K562 (cell line): ENCODE measurements at regions not wholly inside any gene's neighbourhood (a gene's known extent, or its start where the extent isn't known, plus 50 kb on each side); places are given as distances from the start of the nearest gene placed in this dataset.

Source experiments
- ATAC-seq: fragments of 200-7000 bp; cut with Tn5 transposase; 3 replicates; pipeline ENCODE4 v1.9.1; 2020; ENCODE audit warnings: moderate library complexity
- BruUV-seq: library from RNA; stranded (reverse); fragments of 400-500 nt; replicated peaks from 2 replicates; lab custom pipeline; 2021; lab: Mats Ljungman, UMichigan
- CTCF ChIA-PET: fragments of 300-600 bp; formaldehyde crosslinking; extraction: SDS; loops from one replicate; lab custom pipeline; 2021; ENCODE audit warnings: low intra/inter-chr PET ratio; lab: Yijun Ruan, JAX
- POLR2A ChIA-PET: fragments of 300-600, 350-650 bp; sonication (Branson Sonifier 250); formaldehyde crosslinking; extraction: SDS; loops from one replicate; lab custom pipeline; 2021; ENCODE audit warnings: antibody characterized with exemption, inconsistent platforms; lab: Yijun Ruan, JAX
- DNase-seq, 4 experiments: peaks; one replicate each; pipeline versions ENCODE4 v3.0.0 to v3.0.0-alpha.2; 2011 to 2018; ENCODE audit warnings: low spot score in 3 of 4, mixed read lengths in 3 of 4; ENCODE audit errors: extremely low read depth in 1 of 4
- FAIRE-seq: peaks from 2 replicates; lab custom pipeline; 2011; peaks lifted over from hg19 to GRCh38; lab: Jason Lieb, UNC
- H2AFZ ChIP-seq: 2 replicates; pipeline ENCODE4 v1.6.0; 2011; ENCODE audit warnings: low read depth, low read length, control low read depth, inconsistent platforms
- H3K27ac ChIP-seq: fragments of 200-600 bp; 3 replicates; pipeline ENCODE4 v1.8.0; 2011; ENCODE audit warnings: low read depth, mild to moderate bottlenecking, control low read depth, inconsistent platforms, low read length, moderate library complexity, mixed read lengths; ENCODE audit errors: extremely low read depth
- H3K27me3 ChIP-seq, 2 experiments: fragments of 300-600 bp in 1 of 2; 2 replicates in 1 of 2; 3 replicates in 1 of 2; pipeline versions ENCODE4 v1.6.0 to v1.8.0; 2011; ENCODE audit warnings: inconsistent platforms in 2 of 2, low read length in 2 of 2, mild to moderate bottlenecking in 1 of 2, mixed read lengths in 1 of 2, moderate library complexity in 1 of 2; ENCODE audit not compliant: control insufficient read depth in 2 of 2, insufficient read depth in 2 of 2
- H3K36me3 ChIP-seq: fragments of 300-600 bp; 3 replicates; pipeline ENCODE4 v1.8.0; 2011; ENCODE audit warnings: mild to moderate bottlenecking, low read length, inconsistent platforms; ENCODE audit not compliant: control insufficient read depth, insufficient read depth
- H3K4me1 ChIP-seq, 2 experiments: fragments of 200-600 bp in 1 of 2; replicated peaks in 1 of 2; 2 replicates in 1 of 2; 3 replicates in 1 of 2; pipeline versions ENCODE4 v1.5.1 to v1.8.0; 2011; ENCODE audit warnings: inconsistent platforms in 2 of 2, low read length in 2 of 2, mild to moderate bottlenecking in 1 of 2, mixed read lengths in 1 of 2, moderate library complexity in 1 of 2; ENCODE audit not compliant: control insufficient read depth in 2 of 2, insufficient read depth in 2 of 2
- H3K4me2 ChIP-seq: 2 replicates; pipeline ENCODE4 v1.6.1; 2011; ENCODE audit warnings: low read length, control low read depth, inconsistent platforms, mixed read lengths; ENCODE audit not compliant: insufficient read depth
- H3K4me3 ChIP-seq: fragments of 200-600 bp; sonication (generic), shearing (Covaris generic); 2 replicates; pipeline ENCODE4 v1.5.1; 2016; ENCODE audit warnings: control low read depth, inconsistent platforms
- H3K79me2 ChIP-seq: fragments of 200-600 bp; 3 replicates; pipeline ENCODE4 v1.8.0; 2011; ENCODE audit warnings: low read length, inconsistent platforms; ENCODE audit not compliant: control insufficient read depth, insufficient read depth
- H3K9ac ChIP-seq, 2 experiments: 2 replicates each; pipeline versions ENCODE4 v1.6.0 to v1.6.1; 2011; ENCODE audit warnings: low read depth in 2 of 2, low read length in 2 of 2, control low read depth in 1 of 2, inconsistent platforms in 1 of 2, mild to moderate bottlenecking in 1 of 2, mixed read lengths in 1 of 2; ENCODE audit not compliant: insufficient read depth in 1 of 2
- H3K9me1 ChIP-seq: one replicate; pipeline ENCODE4 v1.6.0; 2011; ENCODE audit warnings: inconsistent platforms, mild to moderate bottlenecking, low read length, moderate library complexity; ENCODE audit not compliant: control insufficient read depth, insufficient read depth
- H3K9me3 ChIP-seq: replicated peaks from 2 replicates; pipeline ENCODE4 v1.5.1; 2011; ENCODE audit warnings: low read depth, low read length, inconsistent platforms; ENCODE audit not compliant: control insufficient read depth, insufficient read depth
- H4K20me1 ChIP-seq: replicated peaks from 2 replicates; pipeline ENCODE4 v1.6.1; 2011; ENCODE audit warnings: low read length, inconsistent platforms, mixed read lengths; ENCODE audit not compliant: control insufficient read depth, insufficient read depth
- GTF2E2 ChIP-seq: fragments of 200-800 bp; sonication (Bioruptor generic); IDR thresholded peaks from 2 replicates; pipeline ENCODE4 v1.6.1; 2016; ENCODE audit warnings: missing genetic modification characterization, missing compliant biosample characterization
- HIVEP1 ChIP-seq: fragments of 250-450 bp; sonication (Bioruptor Pico); IDR thresholded peaks from 2 replicates; pipeline ENCODE4 v1.4.0; 2020; ENCODE audit warnings: mild to moderate bottlenecking
- IRF9 ChIP-seq: fragments of 450-650 bp; IDR thresholded peaks from 2 replicates; pipeline ENCODE4 v1.6.1; 2016; ENCODE audit warnings: missing biosample characterization, missing genetic modification characterization
- NFRKB ChIP-seq: fragments of 450-650 bp; IDR thresholded peaks from 2 replicates; pipeline ENCODE4 v1.6.1; 2016; ENCODE audit warnings: low read depth
- NKRF ChIP-seq: fragments of 450-650 bp; IDR thresholded peaks from 2 replicates; pipeline ENCODE4 v1.6.1; 2016; ENCODE audit warnings: borderline replicate concordance
- NRF1 ChIP-seq, 2 experiments: fragments of 450-650 bp; IDR thresholded peaks in 1 of 2; conservative IDR thresholded peaks in 1 of 2; 2 replicates each; pipeline ENCODE4 v1.6.1; 2014; ENCODE audit warnings: mild to moderate bottlenecking in 2 of 2
- SNIP1 ChIP-seq: fragments of 450-650 bp; IDR thresholded peaks from 2 replicates; pipeline ENCODE4 v1.7.1; 2017; ENCODE audit warnings: low read depth, mild to moderate bottlenecking
- SRF ChIP-seq, 2 experiments: fragments of 250-450, 450-650 bp in 1 of 2; sonication (Bioruptor Pico) in 1 of 2; sonication (generic) in 1 of 2; formaldehyde crosslinking; IDR thresholded peaks; 2 replicates each; pipeline versions ENCODE4 v1.5.0 to v1.5.1; 2020 to 2022; ENCODE audit warnings: mild to moderate bottlenecking in 1 of 2, missing genetic modification reagents in 1 of 2
- TEAD4 ChIP-seq, 2 experiments: sonication (generic) in 1 of 2; formaldehyde crosslinking in 1 of 2; IDR thresholded peaks; 2 replicates each; pipeline versions ENCODE4 v1.6.1 to v1.8.0; 2012 to 2022; ENCODE audit warnings: borderline replicate concordance in 1 of 2, inconsistent platforms in 1 of 2, low read length in 1 of 2, mild to moderate bottlenecking in 1 of 2, missing genetic modification reagents in 1 of 2
- THRA ChIP-seq: fragments of 450-650 bp; IDR thresholded peaks from 2 replicates; pipeline ENCODE4 v1.6.1; 2017; ENCODE audit warnings: mild to moderate bottlenecking, moderate library complexity
- TOE1 ChIP-seq, 2 experiments: fragments of 450-650 bp in 1 of 2; sonication (generic) in 1 of 2; formaldehyde crosslinking in 1 of 2; IDR thresholded peaks; 2 replicates each; pipeline versions ENCODE4 v1.7.1 to v1.8.0; 2016 to 2022; ENCODE audit warnings: borderline replicate concordance in 2 of 2, mild to moderate bottlenecking in 2 of 2, antibody characterized with exemption in 1 of 2, inconsistent platforms in 1 of 2, low read depth in 1 of 2, missing genetic modification reagents in 1 of 2, moderate library complexity in 1 of 2
- U2AF2 ChIP-seq: fragments of 200-400 bp; formaldehyde crosslinking; optimal IDR thresholded peaks from 2 replicates; pipeline ENCODE3; 2017; ENCODE audit warnings: low read depth, mild to moderate bottlenecking, low read length
- ZNF398 ChIP-seq: fragments of 250-450 bp; sonication (Bioruptor Pico); IDR thresholded peaks from 2 replicates; pipeline ENCODE4 v1.8.0; 2021; ENCODE audit warnings: moderate library complexity, mild to moderate bottlenecking, inconsistent platforms
- ZNF507 ChIP-seq: conservative IDR thresholded peaks from 2 replicates; pipeline ENCODE4 v1.6.1; 2017; ENCODE audit warnings: missing genetic modification characterization, missing compliant biosample characterization
- ZNF780A ChIP-seq: fragments of 250-450 bp; sonication (Bioruptor Pico); IDR thresholded peaks from 2 replicates; pipeline ENCODE4 v1.5.0; 2021; ENCODE audit warnings: mild to moderate bottlenecking
- WGBS: fragments of 100-300 bp; shearing (Covaris generic); methylation state at CpG from one replicate; pipeline ENCODE4 v1.1.6; 2016; ENCODE audit warnings: low coverage, mixed read lengths; ENCODE audit not compliant: insufficient coverage; ENCODE audit errors: missing lambda C conversion rate; 5-methylcytosine and 5-hydroxymethylcytosine counted together
- in situ Hi-C: fragments of 300-500 bp; cut with MboI; formaldehyde crosslinking; loops from 4 replicates; pipeline ENCODE4 v1.15.0; 2018; ENCODE audit warnings: inconsistent platforms, mixed read lengths
- intact Hi-C: fragments of 100-400 bp; cut with micrococcal nuclease; formaldehyde crosslinking; loops from 2 replicates; pipeline ENCODE4 v1.14.2; 2022

- TF ChIP-seq IRF9 (tag) (no peak), NKRF (no peak), HIVEP1 (CRISPR knock-in tag) (no peak), TEAD4 (IDR thresholded peaks at IDR 0.05; ENCODE audit: low read length) (no peak), TEAD4 (CRISPR knock-in tag; IDR thresholded peaks at IDR 0.05; ENCODE audit: borderline replicate concordance) (no peak), SNIP1 (no peak)
Observed at GRCh38 chr6:105951322-105951721, 134.8 kb upstream of the PRDM1 start (continued).

- Histone ChIP-seq H3K9me3 (no peaks in the 10 kb centered on the region), H3K4me3 (no peak overlapping the region), H3K27ac (no peak overlapping the region), H3K9me1 (no peaks in the 10 kb centered on the region), H4K20me1 (no peaks in the 10 kb centered on the region), H3K79me2 (no peaks in the 10 kb centered on the region), H3K36me3 (no peaks in the 10 kb centered on the region), H3K9ac (no peak overlapping the region), H3K4me1 (no peaks in the 10 kb centered on the region; a peak in 1 of 5 replicates), H3K4me2 (no peak overlapping the region), H2AFZ (no peak overlapping the region), H3K27me3 (0 out of 5 replicates have a peak, but pooled peaks cover 0 to 5% of the 10 kb centered on the region in 2 experiments)
- intact Hi-C loops (no loop called here), in situ Hi-C loops (no loop called here)
- no peak for ATAC-seq
- 0% methylated on average over 2 of the region's 2 CpGs for WGBS
- FAIRE-seq, result no peak
- POLR2A ChIA-PET, result interaction anchor here (0.6 to 1.0 kb wide), 3 partner anchors 9 to 363 kb away, joined by 3 to 4 read pairs (median 4); no protein-coding TSS in a partner anchor
- CTCF ChIA-PET, result no interaction called here
- no TSS peak for BruUV-seq
- no peak for DNase-seq
- TF ChIP-seq SRF (CRISPR knock-in tag; IDR thresholded peaks at IDR 0.05) (no peak), ZNF507 (no peak), U2AF2 (no peak), ZNF780A (CRISPR knock-in tag) (no peak), ZNF398 (CRISPR knock-in tag) (no peak), NFRKB (no peak), THRA (no peak), NRF1 (conservative IDR thresholded peaks at IDR 0.05 in 1 of 2, IDR thresholded peaks at IDR 0.05 in 1 of 2) (no peak), TOE1 (IDR thresholded peaks at IDR 0.05; ENCODE audit: borderline replicate concordance) (no peak), TOE1 (CRISPR knock-in tag; IDR thresholded peaks at IDR 0.05; ENCODE audit: borderline replicate concordance, low read depth) (no peak), GTF2E2 (tag) (no peak)
Observed at GRCh38 chr6:105949869-105950268, 136.3 kb upstream of the PRDM1 start.
